ENCODE measurements at regions not wholly inside any gene's neighbourhood (a gene's known extent, or its start where the extent isn't known, plus 50 kb on each side); places are given as distances from the start of the nearest gene placed in this dataset.
A peak's percentile ranks its signal among the peaks of the same experiment; 100 is the strongest.

- H3K23ac ChIP-seq (ENCODE audit: low read length in 2 of 2): no peak overlapping the region
- no peaks in the 10 kb centered on the region for H3K9me3 ChIP-seq (ENCODE audit: control insufficient read depth, low read length)
- H3K4me3 ChIP-seq (ENCODE audit: insufficient read depth in 1 of 2, low read depth in 1 of 2, low read length in 2 of 2): no peak overlapping the region
- no peak overlapping the region for H2BK15ac ChIP-seq (ENCODE audit: low read depth, poor library complexity, severe bottlenecking)
- no peak overlapping the region for H3K4ac ChIP-seq (ENCODE audit: low read depth in 1 of 2, low read length in 2 of 2)
- H3K36me3 ChIP-seq (ENCODE audit: control insufficient read depth in 1 of 2, insufficient read depth in 2 of 2, low read depth in 1 of 2, low read length in 2 of 2): no peaks in the 10 kb centered on the region
- no peak overlapping the region for H2BK120ac ChIP-seq (ENCODE audit: low read depth, low read length)
- H2AFZ ChIP-seq (ENCODE audit: low read depth, low read length): no peak overlapping the region
- no peak for DNase-seq
- no peak overlapping the region for H3K27ac ChIP-seq (ENCODE audit: low read length, poor library complexity, severe bottlenecking)
- no peak overlapping the region for H2AK5ac ChIP-seq (ENCODE audit: low read length, severe bottlenecking)
- no peaks in the 10 kb centered on the region for H3K27me3 ChIP-seq (ENCODE audit: control insufficient read depth in 1 of 2, insufficient read depth in 1 of 2, low read length in 2 of 2)
- 98% methylated on average over 1 of the region's 1 CpG for WGBS
- no peak overlapping the region for H4K91ac ChIP-seq (ENCODE audit: low read length)
- no peak overlapping the region for H4K8ac ChIP-seq (ENCODE audit: low read length)
- no peaks in the 10 kb centered on the region for H3K4me1 ChIP-seq (ENCODE audit: control insufficient read depth, insufficient read depth, low read depth, low read length)
- no peak overlapping the region for H2BK5ac ChIP-seq (ENCODE audit: low read depth, low read length, poor library complexity, severe bottlenecking)
- H3K18ac ChIP-seq (ENCODE audit: low read depth in 1 of 2, low read length in 2 of 2): no peak overlapping the region
- H3K14ac ChIP-seq (ENCODE audit: low read length in 2 of 2): no peak overlapping the region
- H3K79me1 ChIP-seq (replicated peaks; ENCODE audit: low read length, poor library complexity, severe bottlenecking): no peaks in the 10 kb centered on the region
- no peak overlapping the region for H3K4me2 ChIP-seq (ENCODE audit: low read length, poor library complexity, severe bottlenecking)
- no peak overlapping the region for H2BK12ac ChIP-seq (ENCODE audit: low read length in 2 of 2)
- no peak overlapping the region for H3K9ac ChIP-seq (ENCODE audit: low read length)
These were observed 257.0 kb upstream of the USP15 start for GRCh38 chr12:62003226-62003625.

DNA sequence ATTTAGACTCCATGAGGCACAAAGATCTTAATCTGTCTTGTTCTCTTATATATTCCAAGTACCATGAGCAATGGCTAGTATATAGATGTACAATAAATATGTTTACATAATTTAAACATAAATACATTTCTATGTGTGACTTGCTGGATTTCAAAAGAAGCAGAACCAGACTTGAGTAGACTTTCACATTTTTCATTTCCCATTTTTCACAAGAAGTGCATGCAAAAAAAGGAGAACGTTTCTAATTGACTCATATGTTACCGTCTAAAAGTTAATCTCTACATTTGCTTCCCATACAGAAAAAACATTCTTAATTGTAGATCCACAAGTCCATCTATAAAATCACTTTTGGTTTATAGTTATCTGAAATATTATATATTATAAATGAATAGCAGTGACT lies 256.5 kb upstream of the USP15 start:
- H3K18ac ChIP-seq (ENCODE audit: low read depth in 1 of 2, low read length in 2 of 2): no peak overlapping the region
- H2BK5ac ChIP-seq (ENCODE audit: low read depth, low read length, poor library complexity, severe bottlenecking): no peak overlapping the region
- no peaks in the 10 kb centered on the region for H3K27me3 ChIP-seq (ENCODE audit: control insufficient read depth in 1 of 2, insufficient read depth in 1 of 2, low read length in 2 of 2)
- no peak overlapping the region for H4K8ac ChIP-seq (ENCODE audit: low read length)
- H2AK5ac ChIP-seq (ENCODE audit: low read length, severe bottlenecking): no peak overlapping the region
- H3K27ac ChIP-seq (ENCODE audit: low read length, poor library complexity, severe bottlenecking): no peak overlapping the region
- no peak overlapping the region for H3K9ac ChIP-seq (ENCODE audit: low read length)
- H3K4me2 ChIP-seq (ENCODE audit: low read length, poor library complexity, severe bottlenecking): no peak overlapping the region
- H3K14ac ChIP-seq (ENCODE audit: low read length in 2 of 2): no peak overlapping the region
- no peak overlapping the region for H4K91ac ChIP-seq (ENCODE audit: low read length)
- no peaks in the 10 kb centered on the region for H3K36me3 ChIP-seq (ENCODE audit: control insufficient read depth in 1 of 2, insufficient read depth in 2 of 2, low read depth in 1 of 2, low read length in 2 of 2)
- no peak overlapping the region for H3K23ac ChIP-seq (ENCODE audit: low read length in 2 of 2)
- H2BK15ac ChIP-seq (ENCODE audit: low read depth, poor library complexity, severe bottlenecking): no peak overlapping the region
- H3K79me1 ChIP-seq (replicated peaks; ENCODE audit: low read length, poor library complexity, severe bottlenecking): no peaks in the 10 kb centered on the region
- H3K4me1 ChIP-seq (ENCODE audit: control insufficient read depth, insufficient read depth, low read depth, low read length): no peaks in the 10 kb centered on the region
- no peak overlapping the region for H2AFZ ChIP-seq (ENCODE audit: low read depth, low read length)
- no peak overlapping the region for H2BK120ac ChIP-seq (ENCODE audit: low read depth, low read length)
- H3K9me3 ChIP-seq (ENCODE audit: control insufficient read depth, low read length): no peaks in the 10 kb centered on the region
- no peak overlapping the region for H2BK12ac ChIP-seq (ENCODE audit: low read length in 2 of 2)
- WGBS: 93% methylated on average over 2 of the region's 2 CpGs
- DNase-seq: no peak
- H3K4ac ChIP-seq (ENCODE audit: low read depth in 1 of 2, low read length in 2 of 2): no peak overlapping the region
- no peak overlapping the region for H3K4me3 ChIP-seq (ENCODE audit: insufficient read depth in 1 of 2, low read depth in 1 of 2, low read length in 2 of 2)

DNA sequence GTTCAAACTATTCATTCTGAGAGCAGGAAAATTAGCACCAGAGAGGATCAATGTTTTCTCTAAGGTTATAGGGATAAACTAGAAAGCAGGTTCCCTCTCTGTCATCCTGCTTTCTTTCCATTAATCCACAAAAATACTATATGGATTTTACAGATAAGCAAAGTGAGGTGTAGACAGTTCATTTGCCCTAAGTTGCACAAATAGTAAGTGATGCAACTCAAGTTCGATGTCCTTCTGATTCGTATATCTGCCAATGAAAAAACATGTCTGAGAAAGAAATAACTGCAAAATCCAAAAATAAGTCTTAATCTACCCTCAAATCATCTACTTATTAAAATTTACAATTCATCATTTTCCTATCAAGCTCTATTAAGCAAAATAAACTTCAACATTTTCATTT lies 254.6 kb upstream of the USP15 start:
- WGBS: 99% methylated on average over 2 of the region's 2 CpGs
- no peak overlapping the region for H3K4ac ChIP-seq (ENCODE audit: low read depth in 1 of 2, low read length in 2 of 2)
- no peak overlapping the region for H2BK15ac ChIP-seq (ENCODE audit: low read depth, poor library complexity, severe bottlenecking)
- no peak overlapping the region for H3K27ac ChIP-seq (ENCODE audit: low read length, poor library complexity, severe bottlenecking)
- H2AFZ ChIP-seq (ENCODE audit: low read depth, low read length): no peak overlapping the region
- H3K27me3 ChIP-seq (ENCODE audit: control insufficient read depth in 1 of 2, insufficient read depth in 1 of 2, low read length in 2 of 2): no peaks in the 10 kb centered on the region
- no peak overlapping the region for H2BK120ac ChIP-seq (ENCODE audit: low read depth, low read length)
- no peak overlapping the region for H3K23ac ChIP-seq (ENCODE audit: low read length in 2 of 2)
- H2BK5ac ChIP-seq (ENCODE audit: low read depth, low read length, poor library complexity, severe bottlenecking): no peak overlapping the region
- no peak overlapping the region for H3K18ac ChIP-seq (ENCODE audit: low read depth in 1 of 2, low read length in 2 of 2)
- H3K4me1 ChIP-seq (ENCODE audit: control insufficient read depth, insufficient read depth, low read depth, low read length): no peaks in the 10 kb centered on the region
- DNase-seq: no peak
- H2BK12ac ChIP-seq (ENCODE audit: low read length in 2 of 2): no peak overlapping the region
- no peaks in the 10 kb centered on the region for H3K9me3 ChIP-seq (ENCODE audit: control insufficient read depth, low read length)
- H3K79me1 ChIP-seq (replicated peaks; ENCODE audit: low read length, poor library complexity, severe bottlenecking): no peaks in the 10 kb centered on the region
- H3K9ac ChIP-seq (ENCODE audit: low read length): no peak overlapping the region
- H3K4me2 ChIP-seq (ENCODE audit: low read length, poor library complexity, severe bottlenecking): no peak overlapping the region
- H4K91ac ChIP-seq (ENCODE audit: low read length): no peak overlapping the region
- no peaks in the 10 kb centered on the region for H3K36me3 ChIP-seq (ENCODE audit: control insufficient read depth in 1 of 2, insufficient read depth in 2 of 2, low read depth in 1 of 2, low read length in 2 of 2)
- no peak overlapping the region for H2AK5ac ChIP-seq (ENCODE audit: low read length, severe bottlenecking)
- no peak overlapping the region for H3K4me3 ChIP-seq (ENCODE audit: insufficient read depth in 1 of 2, low read depth in 1 of 2, low read length in 2 of 2)
- H4K8ac ChIP-seq (ENCODE audit: low read length): no peak overlapping the region
- no peak overlapping the region for H3K14ac ChIP-seq (ENCODE audit: low read length in 2 of 2)

GRCh38 chr12:62006076-62006732 lies 254.0 kb upstream of the USP15 start:
- H2AFZ ChIP-seq (ENCODE audit: low read depth, low read length): no peak overlapping the region
- H3K4me3 ChIP-seq (ENCODE audit: insufficient read depth in 1 of 2, low read depth in 1 of 2, low read length in 2 of 2): no peak overlapping the region
- peak; percentile 63 for DNase-seq
- H3K23ac ChIP-seq (ENCODE audit: low read length in 2 of 2): no peak overlapping the region
- H4K8ac ChIP-seq (ENCODE audit: low read length): no peak overlapping the region
- H3K4me1 ChIP-seq (ENCODE audit: control insufficient read depth, insufficient read depth, low read depth, low read length): no peaks in the 10 kb centered on the region
- no peak overlapping the region for H4K91ac ChIP-seq (ENCODE audit: low read length)
- H2BK120ac ChIP-seq (ENCODE audit: low read depth, low read length): no peak overlapping the region
- no peak overlapping the region for H3K4ac ChIP-seq (ENCODE audit: low read depth in 1 of 2, low read length in 2 of 2)
- H3K18ac ChIP-seq (ENCODE audit: low read depth in 1 of 2, low read length in 2 of 2): no peak overlapping the region
- no peak overlapping the region for H2BK15ac ChIP-seq (ENCODE audit: low read depth, poor library complexity, severe bottlenecking)
- no peak overlapping the region for H3K4me2 ChIP-seq (ENCODE audit: low read length, poor library complexity, severe bottlenecking)
- H3K79me1 ChIP-seq (replicated peaks; ENCODE audit: low read length, poor library complexity, severe bottlenecking): no peaks in the 10 kb centered on the region
- H2BK5ac ChIP-seq (ENCODE audit: low read depth, low read length, poor library complexity, severe bottlenecking): no peak overlapping the region
- H2AK5ac ChIP-seq (ENCODE audit: low read length, severe bottlenecking): no peak overlapping the region
- no peaks in the 10 kb centered on the region for H3K36me3 ChIP-seq (ENCODE audit: control insufficient read depth in 1 of 2, insufficient read depth in 2 of 2, low read depth in 1 of 2, low read length in 2 of 2)
- 29% methylated on average over 2 of the region's 5 CpGs for WGBS
- no peaks in the 10 kb centered on the region for H3K27me3 ChIP-seq (ENCODE audit: control insufficient read depth in 1 of 2, insufficient read depth in 1 of 2, low read length in 2 of 2)
- no peaks in the 10 kb centered on the region for H3K9me3 ChIP-seq (ENCODE audit: control insufficient read depth, low read length)
- H3K14ac ChIP-seq (ENCODE audit: low read length in 2 of 2): no peak overlapping the region
- no peak overlapping the region for H3K9ac ChIP-seq (ENCODE audit: low read length)
- no peak overlapping the region for H3K27ac ChIP-seq (ENCODE audit: low read length, poor library complexity, severe bottlenecking)
- no peak overlapping the region for H2BK12ac ChIP-seq (ENCODE audit: low read length in 2 of 2)

All from mesenchymal stem cell (in vitro differentiated cells and primary cell).